VCaP (cell line): ENCODE measurements at regions not wholly inside any gene's neighbourhood (a gene's known extent, or its start where the extent isn't known, plus 50 kb on each side); places are given as distances from the start of the nearest gene placed in this dataset.
A peak's percentile ranks its signal among the peaks of the same experiment; 100 is the strongest.

ENCODE experiments used
- H3K27ac ChIP-seq: fragments of 450-650 bp; 2 replicates; pipeline ENCODE4 v1.5.1; 2017
- TF ChIP-seq, protein P1 (sequence below): fragments of 450-650 bp; conservative IDR thresholded peaks from 2 replicates; pipeline ENCODE4 v1.5.1; 2017; ENCODE audit warnings: mild to moderate bottlenecking, moderate library complexity

DNA sequence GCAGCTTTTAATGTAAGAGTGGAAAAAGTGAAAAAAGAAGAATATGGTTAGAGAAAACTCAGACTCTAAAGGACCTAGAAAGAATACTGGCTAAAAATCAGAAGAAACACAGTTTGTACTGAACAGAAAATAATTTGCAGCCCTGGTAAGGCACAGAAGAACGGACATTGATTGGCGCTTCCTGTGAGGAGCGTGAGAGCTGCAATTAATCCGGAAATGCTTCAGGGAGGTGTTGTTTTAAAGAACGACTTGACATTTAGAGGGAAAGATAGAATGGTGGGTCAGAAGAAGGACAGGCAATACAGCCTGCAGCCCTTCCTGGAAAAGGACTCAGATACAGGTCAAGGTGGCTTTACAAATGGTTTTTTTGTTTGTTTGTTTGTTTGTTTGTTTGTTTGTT is 151.3 kb upstream of the TSC22D2 start:
- TF ChIP-seq, protein P1, sequence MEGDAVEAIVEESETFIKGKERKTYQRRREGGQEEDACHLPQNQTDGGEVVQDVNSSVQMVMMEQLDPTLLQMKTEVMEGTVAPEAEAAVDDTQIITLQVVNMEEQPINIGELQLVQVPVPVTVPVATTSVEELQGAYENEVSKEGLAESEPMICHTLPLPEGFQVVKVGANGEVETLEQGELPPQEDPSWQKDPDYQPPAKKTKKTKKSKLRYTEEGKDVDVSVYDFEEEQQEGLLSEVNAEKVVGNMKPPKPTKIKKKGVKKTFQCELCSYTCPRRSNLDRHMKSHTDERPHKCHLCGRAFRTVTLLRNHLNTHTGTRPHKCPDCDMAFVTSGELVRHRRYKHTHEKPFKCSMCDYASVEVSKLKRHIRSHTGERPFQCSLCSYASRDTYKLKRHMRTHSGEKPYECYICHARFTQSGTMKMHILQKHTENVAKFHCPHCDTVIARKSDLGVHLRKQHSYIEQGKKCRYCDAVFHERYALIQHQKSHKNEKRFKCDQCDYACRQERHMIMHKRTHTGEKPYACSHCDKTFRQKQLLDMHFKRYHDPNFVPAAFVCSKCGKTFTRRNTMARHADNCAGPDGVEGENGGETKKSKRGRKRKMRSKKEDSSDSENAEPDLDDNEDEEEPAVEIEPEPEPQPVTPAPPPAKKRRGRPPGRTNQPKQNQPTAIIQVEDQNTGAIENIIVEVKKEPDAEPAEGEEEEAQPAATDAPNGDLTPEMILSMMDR: no peak
- no peak overlapping the region for H3K27ac ChIP-seq

DNA sequence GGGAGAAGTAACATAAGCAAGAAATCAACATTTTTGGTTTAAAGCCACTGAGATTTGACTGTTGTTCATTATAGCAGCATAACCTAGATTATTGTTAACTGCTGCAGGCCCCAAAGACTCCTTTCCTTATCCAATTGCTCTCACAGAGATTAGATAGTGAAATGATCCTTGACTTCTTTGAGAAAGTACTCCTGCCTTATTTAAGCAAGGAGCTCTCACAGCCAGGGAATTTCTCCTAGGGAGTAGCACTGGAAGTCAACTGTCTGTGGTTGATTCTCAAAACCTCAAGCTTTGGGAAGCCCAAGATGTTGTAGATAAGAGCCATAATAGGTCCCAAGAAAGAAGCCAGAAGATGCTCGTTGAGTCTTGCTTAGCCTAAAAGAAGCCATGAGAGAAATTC is 151.8 kb upstream of the TSC22D2 start:
- H3K27ac ChIP-seq: no peak overlapping the region
- TF ChIP-seq, protein P1: no peak

DNA sequence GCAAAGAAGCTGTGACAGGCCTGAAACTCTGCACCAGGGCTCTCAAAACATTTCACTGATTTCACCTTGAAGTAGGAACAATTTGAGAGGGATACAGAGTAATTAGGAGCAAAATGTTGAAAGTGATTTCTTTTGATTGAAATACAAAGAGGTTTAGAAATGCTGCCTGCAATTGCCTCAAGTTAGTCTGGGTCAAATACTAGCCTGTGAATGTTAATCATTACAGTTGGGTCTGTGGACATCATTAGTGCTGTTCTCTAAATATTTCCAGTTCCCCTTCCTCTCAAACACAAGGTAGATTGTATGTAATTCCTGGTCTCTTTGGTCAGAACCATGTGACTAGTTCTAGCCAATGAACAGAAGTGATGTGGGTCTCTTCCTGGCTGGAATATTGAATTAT is 152.3 kb upstream of the TSC22D2 start:
- H3K27ac ChIP-seq: no peak overlapping the region
- TF ChIP-seq, protein P1: no peak

DNA sequence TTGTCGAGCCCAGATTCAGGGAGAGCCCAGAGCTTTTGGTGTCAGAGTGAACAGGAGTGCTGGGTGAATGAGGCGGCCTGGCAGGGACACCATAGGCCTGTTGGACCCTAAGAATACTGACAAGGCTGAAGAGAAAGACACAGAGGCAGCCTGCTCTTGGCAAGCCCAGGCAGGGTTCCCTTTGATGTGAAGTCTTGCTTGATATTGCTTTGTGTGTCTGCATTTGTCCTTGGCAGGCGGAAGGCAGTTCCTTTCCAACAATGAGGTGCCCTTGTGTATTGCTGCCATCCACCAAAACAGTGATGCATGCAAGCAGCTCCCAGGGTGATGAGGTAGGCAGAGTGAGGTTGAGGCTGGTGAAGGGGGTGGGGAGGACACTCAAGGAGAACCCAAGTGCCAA is 152.7 kb upstream of the TSC22D2 start:
- TF ChIP-seq, protein P1: no peak
- H3K27ac ChIP-seq: no peak overlapping the region

DNA sequence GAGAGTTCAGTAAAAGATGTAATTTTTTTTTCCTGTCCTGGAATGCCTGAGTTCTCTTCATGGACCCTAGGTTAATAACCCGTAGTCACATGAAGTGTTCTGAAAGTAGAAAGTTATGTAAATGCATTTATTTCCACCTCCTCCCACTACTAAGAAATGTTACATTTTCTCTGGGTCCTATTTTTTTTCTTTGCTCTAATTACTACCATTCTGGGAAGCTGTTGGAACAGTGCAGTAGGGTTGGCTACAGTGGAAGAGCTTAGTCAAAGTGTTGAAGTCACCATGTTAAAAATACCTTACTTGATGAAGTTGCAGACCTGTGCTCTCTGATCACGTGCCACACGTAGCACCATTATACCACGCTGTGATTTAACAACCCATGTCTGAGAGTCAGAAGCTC is 153.8 kb upstream of the TSC22D2 start:
- TF ChIP-seq, protein P1: no peak
- H3K27ac ChIP-seq: no peak overlapping the region

DNA sequence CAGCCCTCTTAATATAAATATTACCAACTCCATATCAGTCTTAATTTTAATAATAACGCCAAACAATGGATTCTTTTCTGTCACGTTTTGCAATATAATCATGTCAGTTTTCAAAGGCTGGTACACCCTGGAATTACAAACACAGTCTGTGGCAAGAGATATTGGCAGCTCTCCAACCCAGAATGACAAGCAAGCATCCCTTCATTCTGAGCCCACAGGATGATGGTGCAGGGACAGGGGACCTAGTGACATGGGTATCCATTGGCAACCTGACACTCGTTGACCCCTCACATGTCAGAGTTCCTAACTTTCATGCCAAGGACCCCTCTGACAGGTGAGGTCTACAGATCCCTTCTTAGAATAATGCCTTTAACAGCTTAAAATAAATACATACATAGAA is 154.5 kb upstream of the TSC22D2 start:
- H3K27ac ChIP-seq: 0 out of 2 replicates have a peak overlapping the region, but pooled peaks have one; percentile 8
- TF ChIP-seq, protein P1: no peak

DNA sequence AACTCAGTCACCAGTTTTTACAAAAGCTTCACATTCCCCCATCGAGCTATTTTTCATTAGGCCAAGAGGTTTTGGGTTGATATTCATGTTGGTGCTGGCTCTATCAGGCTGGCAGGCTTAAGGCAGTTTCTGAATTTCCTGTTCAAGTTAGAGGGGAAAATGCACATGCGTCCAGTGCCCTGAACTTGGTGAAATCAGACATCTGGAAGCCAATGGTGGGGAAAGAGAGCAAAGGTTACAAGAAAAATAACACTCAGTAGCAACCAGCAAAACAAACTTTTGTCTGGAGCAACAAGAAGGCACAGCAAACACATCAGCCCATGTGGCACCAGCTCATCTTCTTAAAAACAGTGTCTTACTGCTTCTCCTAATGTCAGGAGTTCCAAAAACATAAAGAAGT is 155.6 kb upstream of the TSC22D2 start:
- TF ChIP-seq, protein P1: no peak
- no peak overlapping the region for H3K27ac ChIP-seq
